PFSK-1 (cell line): ENCODE measurements at regions not wholly inside any gene's neighbourhood (a gene's known extent, or its start where the extent isn't known, plus 50 kb on each side); places are given as distances from the start of the nearest gene placed in this dataset.

Source experiments
- FOXP2 ChIP-seq: optimal IDR thresholded peaks from 2 replicates; pipeline ENCODE3; 2011; ENCODE audit warnings: borderline replicate concordance, control low read depth, inconsistent platforms; ENCODE audit not compliant: insufficient read depth; ENCODE audit errors: extremely low read length, extremely low read depth
- POLR2AphosphoS5 ChIP-seq: IDR thresholded peaks from 2 replicates; pipeline ENCODE4 v1.6.1; 2012; ENCODE audit warnings: low read depth, mild to moderate bottlenecking, control low read depth, low read length, moderate library complexity
- SIN3A ChIP-seq: IDR thresholded peaks from 2 replicates; pipeline ENCODE4 v1.6.1; 2012; ENCODE audit warnings: mild to moderate bottlenecking, low read length, moderate library complexity, borderline replicate concordance; ENCODE audit not compliant: insufficient read depth
- TAF1 ChIP-seq: IDR thresholded peaks from 2 replicates; pipeline ENCODE4 v1.6.1; 2012; ENCODE audit warnings: low read length, control low read depth, borderline replicate concordance; ENCODE audit not compliant: insufficient read depth
- TF ChIP-seq, protein P1 (sequence below), 2 experiments: IDR thresholded peaks; 2 replicates each; pipeline versions ENCODE4 v1.6.1 to v1.8.0; 2011 to 2012; ENCODE audit warnings: low read depth in 2 of 2, low read length in 2 of 2, control low read depth in 1 of 2, inconsistent platforms in 1 of 2, mild to moderate bottlenecking in 1 of 2, moderate library complexity in 1 of 2; ENCODE audit not compliant: insufficient read depth in 1 of 2

DNA sequence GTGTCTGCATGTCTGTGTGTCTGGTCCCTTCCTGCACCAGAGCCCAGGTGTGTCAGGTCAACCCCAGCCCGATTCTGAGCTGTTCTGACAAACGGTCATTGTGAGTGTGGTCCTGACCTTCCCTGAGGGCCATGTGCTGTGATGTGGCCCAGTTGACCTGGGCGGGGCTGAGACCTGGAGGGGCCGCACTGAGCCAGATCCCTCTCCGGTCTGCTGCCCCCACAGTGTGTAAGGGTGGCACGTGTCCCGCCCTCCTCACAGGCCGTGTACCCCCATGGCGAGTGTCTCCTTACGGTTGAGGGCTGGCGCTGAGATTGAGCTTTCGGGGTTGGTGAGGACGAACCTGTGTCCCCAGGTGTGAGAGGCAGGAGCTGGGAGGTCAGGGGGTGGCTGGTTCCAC, 136.5 kb downstream of the MRPL36 start:
- TF ChIP-seq SIN3A = no peak
- TF ChIP-seq, protein P1, sequence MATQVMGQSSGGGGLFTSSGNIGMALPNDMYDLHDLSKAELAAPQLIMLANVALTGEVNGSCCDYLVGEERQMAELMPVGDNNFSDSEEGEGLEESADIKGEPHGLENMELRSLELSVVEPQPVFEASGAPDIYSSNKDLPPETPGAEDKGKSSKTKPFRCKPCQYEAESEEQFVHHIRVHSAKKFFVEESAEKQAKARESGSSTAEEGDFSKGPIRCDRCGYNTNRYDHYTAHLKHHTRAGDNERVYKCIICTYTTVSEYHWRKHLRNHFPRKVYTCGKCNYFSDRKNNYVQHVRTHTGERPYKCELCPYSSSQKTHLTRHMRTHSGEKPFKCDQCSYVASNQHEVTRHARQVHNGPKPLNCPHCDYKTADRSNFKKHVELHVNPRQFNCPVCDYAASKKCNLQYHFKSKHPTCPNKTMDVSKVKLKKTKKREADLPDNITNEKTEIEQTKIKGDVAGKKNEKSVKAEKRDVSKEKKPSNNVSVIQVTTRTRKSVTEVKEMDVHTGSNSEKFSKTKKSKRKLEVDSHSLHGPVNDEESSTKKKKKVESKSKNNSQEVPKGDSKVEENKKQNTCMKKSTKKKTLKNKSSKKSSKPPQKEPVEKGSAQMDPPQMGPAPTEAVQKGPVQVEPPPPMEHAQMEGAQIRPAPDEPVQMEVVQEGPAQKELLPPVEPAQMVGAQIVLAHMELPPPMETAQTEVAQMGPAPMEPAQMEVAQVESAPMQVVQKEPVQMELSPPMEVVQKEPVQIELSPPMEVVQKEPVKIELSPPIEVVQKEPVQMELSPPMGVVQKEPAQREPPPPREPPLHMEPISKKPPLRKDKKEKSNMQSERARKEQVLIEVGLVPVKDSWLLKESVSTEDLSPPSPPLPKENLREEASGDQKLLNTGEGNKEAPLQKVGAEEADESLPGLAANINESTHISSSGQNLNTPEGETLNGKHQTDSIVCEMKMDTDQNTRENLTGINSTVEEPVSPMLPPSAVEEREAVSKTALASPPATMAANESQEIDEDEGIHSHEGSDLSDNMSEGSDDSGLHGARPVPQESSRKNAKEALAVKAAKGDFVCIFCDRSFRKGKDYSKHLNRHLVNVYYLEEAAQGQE (IDR thresholded peaks at IDR 0.05; ENCODE audit: insufficient read depth in 1 of 2, low read depth in 2 of 2, low read length in 2 of 2) = no peak
- no peak for TF ChIP-seq TAF1
- TF ChIP-seq POLR2AphosphoS5 = no peak
- no peak for TF ChIP-seq FOXP2
